ENCODE measurements at regions not wholly inside any gene's neighbourhood (a gene's known extent, or its start where the extent isn't known, plus 50 kb on each side); places are given as distances from the start of the nearest gene placed in this dataset.

GRCh38 chr13:24022568-24022967 lies 125.3 kb upstream of the C1QTNF9B start:
- no peak for DNase-seq (ENCODE audit: low read depth, low spot score)
- Histone ChIP-seq H3K27ac (ENCODE audit: control insufficient read depth, insufficient read depth, low read length) (no peak overlapping the region), H2AFZ (ENCODE audit: control insufficient read depth, low read length) (no peak overlapping the region), H4K20me1 (ENCODE audit: control insufficient read depth, extremely low read depth, insufficient read depth, low read length) (no peaks in the 10 kb centered on the region), H3K27me3 (ENCODE audit: control insufficient read depth, extremely low read depth, insufficient read depth, low read length) (no peaks in the 10 kb centered on the region), H3K9me3 (ENCODE audit: control insufficient read depth, low read depth, low read length) (no peaks in the 10 kb centered on the region), H3K4me2 (ENCODE audit: control insufficient read depth, extremely low read depth, insufficient read depth, low read depth, low read length) (no peak overlapping the region), H3K4me1 (ENCODE audit: control insufficient read depth, extremely low read depth, insufficient read depth, low read length) (no peaks in the 10 kb centered on the region), H3K79me2 (ENCODE audit: control insufficient read depth, insufficient read depth, low read length) (no peaks in the 10 kb centered on the region), H3K4me3 (ENCODE audit: control insufficient read depth in 2 of 3, extremely low read depth in 1 of 3, insufficient read depth in 2 of 3, low read depth in 1 of 3, low read length in 3 of 3) (no peak overlapping the region), H3K36me3 (ENCODE audit: control insufficient read depth in 2 of 2, extremely low read depth in 1 of 2, insufficient read depth in 2 of 2, low read length in 2 of 2) (no peaks in the 10 kb centered on the region), H3K9ac (ENCODE audit: control insufficient read depth, extremely low read depth, insufficient read depth, low read length) (no peak overlapping the region), H3K9me1 (ENCODE audit: control insufficient read depth, extremely low read depth, insufficient read depth, low read length) (no peaks in the 10 kb centered on the region)
- dilution Hi-C loops (cut with MboI; ENCODE audit: extremely low pct_ligation_motif_present, low sequenced_read_pairs), result no loop called here
- no peak for FAIRE-seq
- TF ChIP-seq CTCF (optimal IDR thresholded peaks at IDR 0.05 in 1 of 3, IDR thresholded peaks at IDR 0.05 in 1 of 3, conservative IDR thresholded peaks at IDR 0.05 in 1 of 3; ENCODE audit: extremely low read depth in 1 of 3, insufficient read depth in 2 of 3, low read length in 3 of 3), result no peak
- no peak for TF ChIP-seq EZH2 (IDR thresholded peaks at IDR 0.05; ENCODE audit: low read length)

- H3K36me3 ChIP-seq (ENCODE audit: control insufficient read depth in 2 of 2, extremely low read depth in 1 of 2, insufficient read depth in 2 of 2, low read length in 2 of 2), result no peaks in the 10 kb centered on the region
- no peak overlapping the region for H3K27ac ChIP-seq (ENCODE audit: control insufficient read depth, insufficient read depth, low read length)
- no peak overlapping the region for H3K4me2 ChIP-seq (ENCODE audit: control insufficient read depth, extremely low read depth, insufficient read depth, low read depth, low read length)
- H3K27me3 ChIP-seq (ENCODE audit: control insufficient read depth, extremely low read depth, insufficient read depth, low read length), result no peaks in the 10 kb centered on the region
- DNase-seq (ENCODE audit: low read depth, low spot score) (no peak), FAIRE-seq (no peak)
- no peak overlapping the region for H3K4me3 ChIP-seq (ENCODE audit: control insufficient read depth in 2 of 3, extremely low read depth in 1 of 3, insufficient read depth in 2 of 3, low read depth in 1 of 3, low read length in 3 of 3)
- no peak for TF ChIP-seq EZH2 (IDR thresholded peaks at IDR 0.05; ENCODE audit: low read length)
- no peak for TF ChIP-seq CTCF (optimal IDR thresholded peaks at IDR 0.05 in 1 of 3, IDR thresholded peaks at IDR 0.05 in 1 of 3, conservative IDR thresholded peaks at IDR 0.05 in 1 of 3; ENCODE audit: extremely low read depth in 1 of 3, insufficient read depth in 2 of 3, low read length in 3 of 3)
- no peaks in the 10 kb centered on the region for H3K79me2 ChIP-seq (ENCODE audit: control insufficient read depth, insufficient read depth, low read length)
- dilution Hi-C loops (cut with MboI; ENCODE audit: extremely low pct_ligation_motif_present, low sequenced_read_pairs), result no loop called here
- no peaks in the 10 kb centered on the region for H4K20me1 ChIP-seq (ENCODE audit: control insufficient read depth, extremely low read depth, insufficient read depth, low read length)
- no peaks in the 10 kb centered on the region for H3K9me3 ChIP-seq (ENCODE audit: control insufficient read depth, low read depth, low read length)
- no peaks in the 10 kb centered on the region for H3K4me1 ChIP-seq (ENCODE audit: control insufficient read depth, extremely low read depth, insufficient read depth, low read length)
- no peaks in the 10 kb centered on the region for H3K9me1 ChIP-seq (ENCODE audit: control insufficient read depth, extremely low read depth, insufficient read depth, low read length)
- H3K9ac ChIP-seq (ENCODE audit: control insufficient read depth, extremely low read depth, insufficient read depth, low read length), result no peak overlapping the region
- no peak overlapping the region for H2AFZ ChIP-seq (ENCODE audit: control insufficient read depth, low read length)
Observed at GRCh38 chr13:24023073-24023472, 125.8 kb upstream of the C1QTNF9B start.
